ENCODE measurements at regions not wholly inside any gene's neighbourhood (a gene's known extent, or its start where the extent isn't known, plus 50 kb on each side); places are given as distances from the start of the nearest gene placed in this dataset.

DNA sequence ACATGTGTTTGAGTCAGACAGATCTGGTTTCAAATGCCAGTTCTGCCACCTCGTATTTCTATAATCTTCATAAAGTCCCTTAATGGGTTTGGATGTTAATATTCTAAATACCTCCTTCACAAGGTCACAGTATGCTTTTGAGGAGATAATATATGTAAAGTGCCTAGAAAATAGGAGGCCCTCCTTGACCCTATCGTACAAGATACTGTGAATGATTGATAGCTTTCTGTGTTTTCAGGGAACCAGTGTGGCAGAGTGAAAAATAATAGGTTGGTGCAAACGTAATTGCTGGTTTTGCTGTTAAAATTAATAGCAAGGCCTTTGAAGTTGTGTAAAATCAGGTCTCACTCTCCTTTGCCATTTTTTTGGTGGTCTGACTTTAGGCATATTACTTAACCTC, 77.5 kb upstream of the SCEL start:
- peaks cover 5% of the 10 kb centered on the region for H3K27me3 Mint-ChIP-seq
- ChIA-PET POLR2A (no interaction called here), CTCF (interaction anchor here (1.3 kb wide), 1 partner anchor 19 kb away, joined by 3 read pairs; no protein-coding TSS in a partner anchor)
- no peaks in the 10 kb centered on the region for H3K9me3 Mint-ChIP-seq (ENCODE audit: low read depth)
- H3K27ac Mint-ChIP-seq = no peak overlapping the region
- intact Hi-C loops (cut with DNase I, micrococcal nuclease) = no loop called here
- no peak for ATAC-seq
- no peaks in the 10 kb centered on the region for H3K4me1 Mint-ChIP-seq
- H3K4me3 Mint-ChIP-seq = no peak overlapping the region
- H3K36me3 Mint-ChIP-seq (ENCODE audit: low read depth) = no peaks in the 10 kb centered on the region
- no peak for DNase-seq

DNA sequence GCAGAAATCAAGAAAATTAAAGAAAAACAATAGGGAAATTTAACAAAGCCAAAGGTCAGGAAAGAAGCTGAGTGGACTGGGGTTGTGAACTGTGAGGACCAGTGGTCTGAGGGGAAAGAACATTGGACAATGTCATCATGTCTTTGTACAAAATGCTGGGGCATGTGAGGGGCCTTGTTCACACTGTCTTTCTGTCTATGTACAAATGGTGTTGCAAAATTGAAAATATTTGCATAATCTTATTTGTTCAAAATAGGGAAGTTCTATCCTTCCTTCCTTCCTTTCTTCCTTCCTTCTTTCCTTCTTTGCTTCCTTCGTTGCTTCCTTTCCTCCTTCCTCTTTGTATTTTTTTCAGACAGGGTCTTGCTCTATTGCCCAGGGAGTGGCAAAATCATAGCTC, 79.2 kb upstream of the SCEL start:
- no peak overlapping the region for H3K27ac Mint-ChIP-seq
- ATAC-seq (no peak), DNase-seq (no peak)
- H3K36me3 Mint-ChIP-seq (ENCODE audit: low read depth) = no peaks in the 10 kb centered on the region
- ChIA-PET POLR2A (interaction anchor here (0.6 kb wide), 1 partner anchor 61 kb away, joined by 4 read pairs; no protein-coding TSS in a partner anchor), CTCF (interaction anchor here (1.3 kb wide), 1 partner anchor 20 kb away, joined by 3 read pairs; no protein-coding TSS in a partner anchor)
- H3K4me1 Mint-ChIP-seq = no peaks in the 10 kb centered on the region
- H3K27me3 Mint-ChIP-seq = peaks cover 3% of the 10 kb centered on the region
- no peaks in the 10 kb centered on the region for H3K9me3 Mint-ChIP-seq (ENCODE audit: low read depth)
- H3K4me3 Mint-ChIP-seq = no peak overlapping the region
- intact Hi-C loops (cut with DNase I, micrococcal nuclease) = no loop called here

GRCh38 chr13:77449265-77449664, 86.2 kb upstream of the SCEL start:
- H3K27ac Mint-ChIP-seq = no peak overlapping the region
- DNase-seq = no peak
- no peaks in the 10 kb centered on the region for H3K9me3 Mint-ChIP-seq (ENCODE audit: low read depth)
- no peaks in the 10 kb centered on the region for H3K36me3 Mint-ChIP-seq (ENCODE audit: low read depth)
- no peak overlapping the region for H3K4me3 Mint-ChIP-seq
- POLR2A ChIA-PET = interaction anchor here (0.6 kb wide), 1 partner anchor 51 kb away, joined by 3 read pairs; no protein-coding TSS in a partner anchor
- ATAC-seq = no peak
- intact Hi-C loops (cut with DNase I, micrococcal nuclease) = no loop called here
- H3K4me1 Mint-ChIP-seq = peaks cover 2% of the 10 kb centered on the region
- H3K27me3 Mint-ChIP-seq = peaks cover 9% of the 10 kb centered on the region
- CTCF ChIA-PET = interaction anchor here (0.6 kb wide), 1 partner anchor 138 kb away, joined by 3 read pairs; no protein-coding TSS in a partner anchor

DNA sequence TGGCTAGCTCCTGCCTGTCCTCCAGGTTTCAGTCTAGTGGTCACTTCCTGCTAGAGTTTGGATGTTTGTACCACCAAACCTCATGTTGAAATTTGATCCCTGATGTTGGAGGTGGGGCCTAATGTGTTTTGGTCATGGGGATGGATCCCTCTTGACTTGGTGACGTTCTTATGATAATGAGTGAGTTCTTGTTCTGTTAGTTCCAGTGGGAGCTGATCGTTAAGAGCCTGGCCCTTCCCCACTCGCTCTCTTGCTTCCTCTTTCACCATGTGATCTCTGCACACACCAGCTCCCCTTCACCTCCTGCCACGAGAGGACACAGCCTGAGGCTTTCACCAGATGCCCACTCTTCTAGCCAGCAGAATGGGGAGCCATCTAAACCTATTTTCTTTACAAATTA, 86.8 kb upstream of the SCEL start:
- POLR2A ChIA-PET = no interaction called here
- Mint-ChIP-seq H3K27me3 (peaks cover 7% of the 10 kb centered on the region), H3K4me3 (no peak overlapping the region), H3K27ac (no peak overlapping the region), H3K9me3 (ENCODE audit: low read depth) (no peaks in the 10 kb centered on the region), H3K4me1 (peaks cover 4% of the 10 kb centered on the region), H3K36me3 (ENCODE audit: low read depth) (no peaks in the 10 kb centered on the region)
- intact Hi-C loops (cut with DNase I, micrococcal nuclease) = no loop called here
- CTCF ChIA-PET = interaction anchor here (0.6 to 0.7 kb wide), 2 partner anchors 116 to 138 kb away, joined by 3 read pairs; no protein-coding TSS in a partner anchor
- DNase-seq (no peak), ATAC-seq (no peak)

DNA sequence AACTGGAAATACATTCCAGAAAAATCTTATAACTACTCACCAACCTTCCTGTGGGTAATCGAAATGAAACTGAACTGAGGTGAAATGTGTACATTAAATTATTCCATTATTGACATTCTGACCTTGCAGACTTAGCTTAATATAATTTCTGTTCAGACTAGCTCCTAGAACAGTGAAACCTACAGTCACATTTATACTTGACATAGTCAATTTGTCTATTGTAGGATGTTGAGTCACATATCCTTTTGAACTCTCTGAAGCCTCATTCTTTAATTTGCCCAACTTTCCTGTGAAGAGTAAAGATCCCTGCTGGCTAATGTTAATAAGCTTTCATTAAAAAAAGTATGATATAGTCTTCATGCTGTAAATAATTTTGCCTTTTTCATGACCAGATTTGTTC, 92.0 kb upstream of the SCEL start:
- Mint-ChIP-seq H3K27me3 (peaks cover 13% of the 10 kb centered on the region), H3K27ac (no peak overlapping the region), H3K36me3 (ENCODE audit: low read depth) (no peaks in the 10 kb centered on the region), H3K4me1 (peaks cover 6% of the 10 kb centered on the region), H3K9me3 (ENCODE audit: low read depth) (peaks cover 4% of the 10 kb centered on the region), H3K4me3 (no peak overlapping the region)
- intact Hi-C loops (cut with DNase I, micrococcal nuclease) = no loop called here
- ChIA-PET POLR2A (no interaction called here), CTCF (interaction anchor here (0.8 to 1.7 kb wide), 4 partner anchors 14 to 118 kb away, joined by 3 read pairs; no protein-coding TSS in a partner anchor)
- no peak for DNase-seq
- ATAC-seq = peak; percentile 39

- peaks cover 9% of the 10 kb centered on the region for H3K27me3 Mint-ChIP-seq
- intact Hi-C loops (cut with DNase I, micrococcal nuclease) = no loop called here
- POLR2A ChIA-PET = no interaction called here
- H3K9me3 Mint-ChIP-seq (ENCODE audit: low read depth) = peaks cover 5% of the 10 kb centered on the region
- CTCF ChIA-PET = no interaction called here
- DNase-seq (no peak), ATAC-seq (no peak)
- no peaks in the 10 kb centered on the region for H3K4me1 Mint-ChIP-seq
- H3K27ac Mint-ChIP-seq = no peak overlapping the region
- no peaks in the 10 kb centered on the region for H3K36me3 Mint-ChIP-seq (ENCODE audit: low read depth)
- no peak overlapping the region for H3K4me3 Mint-ChIP-seq
Observed at GRCh38 chr13:77437267-77437666, 98.2 kb upstream of the SCEL start.

GRCh38 chr13:77434289-77434688, 101.2 kb upstream of the SCEL start:
- Mint-ChIP-seq H3K4me1 (peaks cover 13% of the 10 kb centered on the region), H3K27me3 (peaks cover 3% of the 10 kb centered on the region), H3K27ac (no peak overlapping the region), H3K4me3 (no peak overlapping the region), H3K9me3 (ENCODE audit: low read depth) (peaks cover 4% of the 10 kb centered on the region), H3K36me3 (ENCODE audit: low read depth) (no peaks in the 10 kb centered on the region)
- ChIA-PET CTCF (no interaction called here), POLR2A (no interaction called here)
- ATAC-seq (no peak), DNase-seq (no peak)
- intact Hi-C loops (cut with DNase I, micrococcal nuclease) = no loop called here

DNA sequence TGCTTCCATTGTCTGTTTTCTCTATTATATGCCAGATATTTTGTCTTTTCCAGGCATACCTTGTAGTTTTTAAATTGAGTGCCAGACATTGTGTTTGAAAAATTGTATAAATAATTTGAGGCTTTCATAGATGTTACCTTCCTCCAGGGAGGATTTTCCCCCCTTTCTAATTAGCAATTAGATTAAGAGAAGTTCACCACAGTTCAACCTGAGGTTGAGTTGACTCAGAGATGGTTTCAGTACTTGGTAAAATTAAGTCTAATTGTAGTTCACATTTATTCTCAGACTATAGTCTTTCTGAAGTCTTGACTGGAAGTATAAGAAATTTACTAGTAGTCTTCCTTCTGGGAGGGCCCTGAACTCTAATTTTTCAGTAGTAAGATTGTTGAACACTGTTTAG, 104.1 kb upstream of the SCEL start:
- Mint-ChIP-seq H3K36me3 (ENCODE audit: low read depth) (no peaks in the 10 kb centered on the region), H3K27ac (no peak overlapping the region), H3K4me1 (peaks cover 17% of the 10 kb centered on the region), H3K27me3 (no peaks in the 10 kb centered on the region), H3K9me3 (ENCODE audit: low read depth) (peaks cover 2% of the 10 kb centered on the region), H3K4me3 (no peak overlapping the region)
- DNase-seq (no peak), ATAC-seq (no peak)
- CTCF ChIA-PET = interaction anchor here (1.0 to 1.6 kb wide), 2 partner anchors 41 to 46 kb away, joined by 3 to 6 read pairs; no protein-coding TSS in a partner anchor
- POLR2A ChIA-PET = no interaction called here
- intact Hi-C loops (cut with DNase I, micrococcal nuclease) = no loop called here

GRCh38 chr13:77430377-77430951, 103.6 kb upstream of the MYCBP2 start:
- Mint-ChIP-seq H3K27ac (no peak overlapping the region), H3K27me3 (no peaks in the 10 kb centered on the region), H3K4me1 (peaks cover 17% of the 10 kb centered on the region), H3K9me3 (ENCODE audit: low read depth) (peaks cover 2% of the 10 kb centered on the region), H3K4me3 (no peak overlapping the region), H3K36me3 (ENCODE audit: low read depth) (no peaks in the 10 kb centered on the region)
- intact Hi-C loops (cut with DNase I, micrococcal nuclease) = no loop called here
- DNase-seq = no peak
- ATAC-seq = no peak
- CTCF ChIA-PET = interaction anchor here (1.0 kb wide), 1 partner anchor 12 kb away, joined by 3 read pairs; no protein-coding TSS in a partner anchor
- POLR2A ChIA-PET = no interaction called here

DNA sequence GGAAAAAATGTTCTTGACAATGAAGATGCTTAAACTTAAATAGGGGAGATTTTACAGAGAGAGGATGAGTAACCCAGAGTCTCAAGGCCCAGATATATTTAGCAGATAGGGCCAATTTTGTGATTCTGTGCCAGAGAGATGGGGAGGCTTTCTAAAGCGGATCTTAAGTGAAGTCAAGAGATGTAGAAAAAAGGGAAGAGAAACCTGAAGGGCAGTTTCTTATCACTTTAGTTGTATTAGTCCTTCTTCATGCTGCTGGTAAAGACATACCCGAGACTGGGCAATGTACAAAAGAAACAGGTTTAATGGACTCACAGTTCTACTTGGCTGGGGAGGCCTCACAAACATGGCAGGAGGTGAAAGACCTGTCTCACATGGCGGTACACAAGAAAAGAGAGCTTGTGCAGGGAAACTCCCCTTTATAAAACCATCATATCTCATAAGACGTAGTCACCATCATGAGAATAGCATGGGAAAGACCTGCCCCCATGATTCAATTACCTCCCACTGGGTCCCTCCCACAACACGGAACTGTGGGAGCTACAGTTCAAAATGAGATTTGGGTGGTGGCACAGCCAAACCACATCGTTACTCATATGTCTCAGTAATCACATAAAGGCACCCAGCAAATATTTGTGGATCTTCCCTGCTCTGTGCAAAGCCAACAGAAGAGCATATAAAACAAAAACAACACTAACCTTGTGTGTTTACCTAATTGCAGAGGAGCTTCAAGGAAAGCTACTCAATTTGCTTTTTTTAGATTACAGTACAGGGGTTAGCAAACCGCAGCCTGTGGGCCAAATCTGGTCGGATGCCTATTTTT, 102.6 kb upstream of the MYCBP2 start:
- Mint-ChIP-seq H3K4me3 (no peak overlapping the region), H3K27me3 (peaks cover under 1% of the 10 kb centered on the region), H3K27ac (peak overlapping the region; percentile 81), H3K36me3 (ENCODE audit: low read depth) (no peaks in the 10 kb centered on the region), H3K9me3 (ENCODE audit: low read depth) (peaks cover 2% of the 10 kb centered on the region), H3K4me1 (peaks cover 17% of the 10 kb centered on the region)
- peak; percentile 74 for DNase-seq
- intact Hi-C loops (cut with DNase I, micrococcal nuclease) = loop anchor here (1.0 kb wide), 2 partner anchors 84 to 138 kb away; no protein-coding TSS in a partner anchor
- ChIA-PET CTCF (interaction anchor here (0.8 to 1.5 kb wide), 4 partner anchors 13 to 51 kb away, joined by 3 to 8 read pairs (median 3); no protein-coding TSS in a partner anchor), POLR2A (interaction anchor here (1.0 kb wide), 1 partner anchor 84 kb away, joined by 3 read pairs; no protein-coding TSS in a partner anchor)
- peak; percentile 88 for ATAC-seq

DNA sequence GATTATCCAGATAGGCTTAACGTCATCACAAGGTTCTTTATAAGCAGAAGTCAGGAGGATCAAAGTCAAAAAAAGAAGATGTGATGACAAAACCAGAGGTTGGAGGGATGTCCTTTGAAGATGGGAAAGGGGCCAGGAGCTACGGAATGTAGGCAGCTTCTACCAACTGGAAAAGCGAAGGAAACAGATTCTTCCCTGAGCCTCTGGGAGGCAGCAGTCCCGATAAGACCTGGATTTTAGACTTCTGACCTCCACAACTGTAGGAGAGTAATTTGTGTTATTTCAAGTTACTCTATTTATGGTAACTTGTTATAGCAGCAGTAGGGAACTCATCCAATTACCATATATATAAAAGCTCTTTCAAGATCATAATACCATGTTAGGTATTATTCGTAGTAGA, 98.8 kb upstream of the MYCBP2 start:
- Mint-ChIP-seq H3K27ac (no peak overlapping the region), H3K4me1 (peaks cover 13% of the 10 kb centered on the region), H3K36me3 (ENCODE audit: low read depth) (no peaks in the 10 kb centered on the region), H3K4me3 (no peak overlapping the region), H3K27me3 (peaks cover 2% of the 10 kb centered on the region), H3K9me3 (ENCODE audit: low read depth) (peaks cover 2% of the 10 kb centered on the region)
- POLR2A ChIA-PET = no interaction called here
- ATAC-seq (no peak), DNase-seq (no peak)
- CTCF ChIA-PET = interaction anchor here (1.0 to 1.7 kb wide), 4 partner anchors 10 to 52 kb away, joined by 3 to 5 read pairs (median 3); no protein-coding TSS in a partner anchor
- intact Hi-C loops (cut with DNase I, micrococcal nuclease) = no loop called here
